CD8-positive, alpha-beta memory T cell (primary cell): ENCODE measurements at regions not wholly inside any gene's neighbourhood (a gene's known extent, or its start where the extent isn't known, plus 50 kb on each side); places are given as distances from the start of the nearest gene placed in this dataset.
"Not testable (repeated sequence)": the region's sequence is repeated elsewhere in the genome, so short reads cannot be mapped to it uniquely, and the experiment has no call there.

Experiments used
- CTCF ChIA-PET: fragments of 350-600 bp; sonication (Branson Sonifier 250); formaldehyde crosslinking; loops from one replicate; lab custom pipeline; 2021; ENCODE audit warnings: antibody characterized with exemption; lab: Charles Lee
- POLR2A ChIA-PET: fragments of 350-600 bp; sonication (Branson Sonifier 250); formaldehyde crosslinking; loops from one replicate; lab custom pipeline; 2021; ENCODE audit warnings: antibody characterized with exemption; lab: Charles Lee
- DNase-seq, 5 donors: peaks; one replicate each; pipeline versions ENCODE4 v3.0.0 to v3.0.0-alpha.2; 2020 to 2022; ENCODE audit warnings: mixed read lengths in 1 of 5
- H3K27ac ChIP-seq: one replicate; pipeline ENCODE4 v1.7.0; 2013; ENCODE audit warnings: low read depth, mild to moderate bottlenecking, low read length, moderate library complexity
- H3K27me3 ChIP-seq: 2 replicates; pipeline ENCODE4 v1.7.0; 2013; ENCODE audit warnings: low read length, mild to moderate bottlenecking; ENCODE audit not compliant: insufficient read depth, poor library complexity, severe bottlenecking
- H3K36me3 ChIP-seq: 2 replicates; pipeline ENCODE4 v1.7.0; 2013; ENCODE audit warnings: mild to moderate bottlenecking, low read length, moderate library complexity; ENCODE audit not compliant: insufficient read depth
- H3K4me1 ChIP-seq: 2 replicates; pipeline ENCODE4 v1.7.0; 2013; ENCODE audit warnings: mild to moderate bottlenecking, low read length, moderate library complexity; ENCODE audit not compliant: insufficient read depth
- H3K4me3 ChIP-seq: 2 replicates; pipeline ENCODE4 v1.7.0; 2013; ENCODE audit warnings: mild to moderate bottlenecking, low read length
- H3K9me3 ChIP-seq: 2 replicates; pipeline ENCODE4 v1.7.0; 2013; ENCODE audit warnings: mild to moderate bottlenecking, low read length
- H3K27ac Mint-ChIP-seq, 8 donors: one replicate each; pipeline ENCODE4 v1.8.0; 2020 to 2021; ENCODE audit warnings: mixed read lengths in 8 of 8, mild to moderate bottlenecking in 6 of 8, inconsistent platforms in 3 of 8, moderate library complexity in 3 of 8
- H3K27me3 Mint-ChIP-seq, 2 donors: one replicate each; pipeline ENCODE4 v1.8.0; 2020 to 2021; ENCODE audit warnings: mixed read lengths in 2 of 2, mild to moderate bottlenecking in 1 of 2, moderate library complexity in 1 of 2
- H3K36me3 Mint-ChIP-seq, 3 donors: one replicate each; pipeline ENCODE4 v1.8.0; 2020 to 2021; ENCODE audit warnings: mixed read lengths in 3 of 3, inconsistent platforms in 1 of 3, mild to moderate bottlenecking in 1 of 3
- H3K4me1 Mint-ChIP-seq, 3 donors: one replicate each; pipeline ENCODE4 v1.8.0; 2020 to 2021; ENCODE audit warnings: mixed read lengths in 3 of 3, inconsistent platforms in 1 of 3, mild to moderate bottlenecking in 1 of 3
- H3K4me3 Mint-ChIP-seq, 7 donors: one replicate each; pipeline ENCODE4 v1.8.0; 2020 to 2021; ENCODE audit warnings: mixed read lengths in 7 of 7, mild to moderate bottlenecking in 6 of 7, moderate library complexity in 4 of 7, inconsistent platforms in 2 of 7
- H3K9me3 Mint-ChIP-seq, 5 donors: one replicate each; pipeline ENCODE4 v1.8.0; 2020 to 2022; ENCODE audit warnings: mixed read lengths in 5 of 5, mild to moderate bottlenecking in 3 of 5, moderate library complexity in 2 of 5, inconsistent platforms in 1 of 5

GRCh38 chr13:67452526-67452925, 222.4 kb upstream of the PCDH9 start:
- H3K27ac ChIP-seq, H3K27me3 Mint-ChIP-seq, H3K4me3 Mint-ChIP-seq, H3K36me3 Mint-ChIP-seq, DNase-seq, H3K4me1 ChIP-seq, H3K9me3 ChIP-seq, H3K27ac Mint-ChIP-seq, H3K27me3 ChIP-seq, CTCF ChIA-PET, H3K4me3 ChIP-seq, H3K4me1 Mint-ChIP-seq, H3K36me3 ChIP-seq, POLR2A ChIA-PET: not testable (repeated sequence)
- H3K9me3 Mint-ChIP-seq, result peaks cover 5 to 18% (median 10%) of the 10 kb centered on the region in 5 donors

- H3K36me3 Mint-ChIP-seq, result no peaks in the 10 kb centered on the region
- no peaks in the 10 kb centered on the region for H3K27me3 Mint-ChIP-seq
- CTCF ChIA-PET, result no interaction called here
- H3K27ac ChIP-seq, result no peak overlapping the region
- H3K27me3 ChIP-seq, result no peaks in the 10 kb centered on the region
- H3K4me1 Mint-ChIP-seq, result no peaks in the 10 kb centered on the region
- no peak overlapping the region for H3K27ac Mint-ChIP-seq
- no peak overlapping the region for H3K4me3 Mint-ChIP-seq
- H3K9me3 Mint-ChIP-seq, result peaks cover 1 to 14% (median 7%) of the 10 kb centered on the region in 5 donors
- no peaks in the 10 kb centered on the region for H3K4me1 ChIP-seq
- H3K9me3 ChIP-seq, result no peaks in the 10 kb centered on the region
- no peak overlapping the region for H3K4me3 ChIP-seq
- H3K36me3 ChIP-seq, result no peaks in the 10 kb centered on the region
- POLR2A ChIA-PET, result no interaction called here
- no peak for DNase-seq
Observed at GRCh38 chr13:67445436-67445835, 215.3 kb upstream of the PCDH9 start.

GRCh38 chr13:67443923-67444322, 213.8 kb upstream of the PCDH9 start:
- Mint-ChIP-seq H3K27ac (no peak overlapping the region), H3K36me3 (no peaks in the 10 kb centered on the region), H3K4me1 (no peaks in the 10 kb centered on the region), H3K9me3 (peaks cover 1 to 14% (median 7%) of the 10 kb centered on the region in 5 donors), H3K4me3 (no peak overlapping the region), H3K27me3 (no peaks in the 10 kb centered on the region)
- POLR2A ChIA-PET, result no interaction called here
- Histone ChIP-seq H3K4me1 (no peaks in the 10 kb centered on the region), H3K27ac (no peak overlapping the region), H3K36me3 (no peaks in the 10 kb centered on the region), H3K27me3 (no peaks in the 10 kb centered on the region), H3K9me3 (no peaks in the 10 kb centered on the region), H3K4me3 (no peak overlapping the region)
- CTCF ChIA-PET, result no interaction called here
- DNase-seq, result no peak

GRCh38 chr13:67440236-67440975, 210.3 kb upstream of the PCDH9 start:
- no peaks in the 10 kb centered on the region for H3K36me3 ChIP-seq
- H3K27me3 ChIP-seq, result no peaks in the 10 kb centered on the region
- no peaks in the 10 kb centered on the region for H3K4me1 ChIP-seq
- CTCF ChIA-PET, result no interaction called here
- H3K27ac ChIP-seq, result no peak overlapping the region
- no peak overlapping the region for H3K27ac Mint-ChIP-seq
- no peaks in the 10 kb centered on the region for H3K27me3 Mint-ChIP-seq
- H3K9me3 Mint-ChIP-seq, result peaks cover 0 to 23% (median 6%) of the 10 kb centered on the region in 5 donors
- no peak overlapping the region for H3K4me3 ChIP-seq
- no peaks in the 10 kb centered on the region for H3K4me1 Mint-ChIP-seq
- no peak for DNase-seq
- H3K36me3 Mint-ChIP-seq, result no peaks in the 10 kb centered on the region
- no peak overlapping the region for H3K4me3 Mint-ChIP-seq
- POLR2A ChIA-PET, result no interaction called here
- H3K9me3 ChIP-seq, result no peaks in the 10 kb centered on the region

- Histone ChIP-seq H3K9me3 (no peaks in the 10 kb centered on the region), H3K36me3 (no peaks in the 10 kb centered on the region), H3K4me1 (no peaks in the 10 kb centered on the region), H3K27ac (no peak overlapping the region), H3K4me3 (no peak overlapping the region), H3K27me3 (no peaks in the 10 kb centered on the region)
- peaks cover 0 to 23% (median 3%) of the 10 kb centered on the region in 5 donors for H3K9me3 Mint-ChIP-seq
- no peaks in the 10 kb centered on the region for H3K4me1 Mint-ChIP-seq
- POLR2A ChIA-PET, result no interaction called here
- no peaks in the 10 kb centered on the region for H3K27me3 Mint-ChIP-seq
- H3K4me3 Mint-ChIP-seq, result no peak overlapping the region
- CTCF ChIA-PET, result no interaction called here
- DNase-seq, result no peak
- no peak overlapping the region for H3K27ac Mint-ChIP-seq
- no peaks in the 10 kb centered on the region for H3K36me3 Mint-ChIP-seq
Observed at GRCh38 chr13:67439365-67439764, 209.2 kb upstream of the PCDH9 start.

GRCh38 chr13:67438465-67438864, 208.3 kb upstream of the PCDH9 start:
- Histone ChIP-seq H3K4me3 (no peak overlapping the region), H3K27me3 (no peaks in the 10 kb centered on the region), H3K9me3 (no peaks in the 10 kb centered on the region), H3K4me1 (no peaks in the 10 kb centered on the region), H3K27ac (no peak overlapping the region), H3K36me3 (no peaks in the 10 kb centered on the region)
- POLR2A ChIA-PET, result no interaction called here
- Mint-ChIP-seq H3K9me3 (peaks cover 0 to 24% (median 3%) of the 10 kb centered on the region in 5 donors), H3K36me3 (no peaks in the 10 kb centered on the region), H3K4me1 (no peaks in the 10 kb centered on the region), H3K4me3 (no peak overlapping the region), H3K27me3 (no peaks in the 10 kb centered on the region), H3K27ac (peak overlapping the region in 1 of 8 donors; percentile 68)
- CTCF ChIA-PET, result no interaction called here
- DNase-seq, result no peak

GRCh38 chr13:67437244-67437643, 207.1 kb upstream of the PCDH9 start:
- no peak overlapping the region for H3K27ac Mint-ChIP-seq
- H3K4me3 Mint-ChIP-seq, result no peak overlapping the region
- H3K36me3 ChIP-seq, result no peaks in the 10 kb centered on the region
- POLR2A ChIA-PET, result no interaction called here
- H3K27me3 ChIP-seq, result no peaks in the 10 kb centered on the region
- DNase-seq, result no peak
- no peaks in the 10 kb centered on the region for H3K4me1 Mint-ChIP-seq
- CTCF ChIA-PET, result no interaction called here
- H3K27ac ChIP-seq, result no peak overlapping the region
- no peaks in the 10 kb centered on the region for H3K9me3 ChIP-seq
- H3K4me1 ChIP-seq, result no peaks in the 10 kb centered on the region
- H3K4me3 ChIP-seq, result no peak overlapping the region
- no peaks in the 10 kb centered on the region for H3K27me3 Mint-ChIP-seq
- peaks cover 0 to 26% (median 3%) of the 10 kb centered on the region in 5 donors for H3K9me3 Mint-ChIP-seq
- no peaks in the 10 kb centered on the region for H3K36me3 Mint-ChIP-seq

GRCh38 chr13:67421475-67421874, 191.3 kb upstream of the PCDH9 start:
- H3K9me3 ChIP-seq, result no peaks in the 10 kb centered on the region
- Mint-ChIP-seq H3K36me3 (no peaks in the 10 kb centered on the region), H3K4me3 (no peak overlapping the region), H3K9me3 (peaks cover 0 to 11% (median 7%) of the 10 kb centered on the region in 5 donors), H3K4me1 (no peaks in the 10 kb centered on the region), H3K27ac (no peak overlapping the region), H3K27me3 (no peaks in the 10 kb centered on the region)
- no peaks in the 10 kb centered on the region for H3K4me1 ChIP-seq
- no peaks in the 10 kb centered on the region for H3K36me3 ChIP-seq
- CTCF ChIA-PET, result no interaction called here
- POLR2A ChIA-PET, result no interaction called here
- no peaks in the 10 kb centered on the region for H3K27me3 ChIP-seq
- no peak for DNase-seq
- no peak overlapping the region for H3K4me3 ChIP-seq
- no peak overlapping the region for H3K27ac ChIP-seq
